Stomach (tissue), 8 donors: ENCODE measurements at regions not wholly inside any gene's neighbourhood (a gene's known extent, or its start where the extent isn't known, plus 50 kb on each side); places are given as distances from the start of the nearest gene placed in this dataset.
"Not testable (repeated sequence)": the region's sequence is repeated elsewhere in the genome, so short reads cannot be mapped to it uniquely, and the experiment has no call there.

ENCODE experiments used
- DNase-seq, 2 donors: peaks; one replicate each; pipeline versions ENCODE4 v3.0.0 to v3.0.0-alpha.2; 2013 to 2019
- H3K27ac ChIP-seq, 5 donors: fragments of 200-600 bp in 4 of 5; sonication (generic) in 4 of 5; one replicate each; pipeline ENCODE4 v1.5.1; 2013 to 2019; ENCODE audit warnings: mild to moderate bottlenecking in 1 of 5, moderate library complexity in 1 of 5
- H3K27me3 ChIP-seq, 3 donors: fragments of 200-600 bp; sonication (generic); one replicate each; pipeline ENCODE4 v1.5.1; 2017 to 2019; ENCODE audit warnings: mixed run types in 1 of 3
- H3K36me3 ChIP-seq, 4 donors: fragments of 200-600 bp; sonication (generic); 1 replicate in 3 of 4; 2 replicates in 1 of 4; pipeline ENCODE4 v1.5.1; 2016 to 2019
- H3K4me1 ChIP-seq, 4 donors: fragments of 200-600 bp; sonication (generic); one replicate each; pipeline ENCODE4 v1.5.1; 2016 to 2019
- H3K4me3 ChIP-seq, 4 donors: fragments of 200-600 bp; sonication (generic) in 3 of 4; one replicate each; pipeline ENCODE4 v1.5.1; 2016 to 2019; ENCODE audit warnings: mild to moderate bottlenecking in 1 of 4
- H3K9me3 ChIP-seq, 4 donors: fragments of 200-600 bp; sonication (generic); one replicate each; pipeline ENCODE4 v1.5.1; 2016 to 2019
- CTCF ChIP-seq, 7 experiments: fragments of 450-650 bp in 4 of 7; fragments of 200-600 bp in 3 of 7; sonication (generic) in 3 of 7; IDR thresholded peaks; one replicate each; pipeline ENCODE4 v1.5.1; 2016 to 2019; ENCODE audit warnings: antibody characterized with exemption in 7 of 7, control low read depth in 2 of 7, mild to moderate bottlenecking in 1 of 7
- EP300 ChIP-seq: sonication (generic); formaldehyde crosslinking; IDR thresholded peaks from one replicate; pipeline ENCODE4 v1.6.1; 2017; ENCODE audit warnings: antibody characterized with exemption
- POLR2A ChIP-seq, 4 donors: fragments of 450-650 bp; IDR thresholded peaks; one replicate each; pipeline ENCODE4 v1.6.1; 2016; ENCODE audit warnings: antibody characterized with exemption in 4 of 4, control low read depth in 2 of 4, mild to moderate bottlenecking in 1 of 4, moderate library complexity in 1 of 4
- POLR2AphosphoS5 ChIP-seq, 3 donors: sonication (generic); formaldehyde crosslinking; IDR thresholded peaks; one replicate each; pipeline ENCODE4 v1.6.1; 2016; ENCODE audit warnings: antibody characterized with exemption in 3 of 3
- WGBS, 5 donors: extraction: QIAGEN DNeasy Blood & Tissue Kit in 3 of 5; methylation state at CpG; one replicate each; pipeline versions ENCODE4 v1.1.5 to v1.1.7; 2013 to 2018; 5-methylcytosine and 5-hydroxymethylcytosine counted together
- intact Hi-C: fragments of 100-400 bp; cut with DNase I; formaldehyde crosslinking; loops from one replicate; pipeline ENCODE4 v1.15.1; 2023; ENCODE audit warnings: low total_unique reads
- donor health status: healthy with polysubstance abuse.
- donor health status: Bipolar disorder and iron deficiency.
- donor health status: healthy.

GRCh38 chr2:160825433-160825832, 331.8 kb upstream of the RBMS1 start:
- TF ChIP-seq EP300 (no peak), POLR2A (IDR thresholded peaks at IDR 0.05) (no peak), CTCF (IDR thresholded peaks at IDR 0.05) (no peak), POLR2AphosphoS5 (IDR thresholded peaks at IDR 0.05) (no peak)
- H3K4me3 ChIP-seq = no peak overlapping the region
- H3K9me3 ChIP-seq = peaks cover 6 to 26% (median 17%) of the 10 kb centered on the region in 4 donors
- no peak overlapping the region for H3K27ac ChIP-seq
- 80 to 98% (median 89%) methylated on average over 1 of the region's 1 CpG for WGBS, 5 donors
- no peaks in the 10 kb centered on the region for H3K27me3 ChIP-seq
- DNase-seq = no peak
- no peaks in the 10 kb centered on the region for H3K36me3 ChIP-seq
- no peaks in the 10 kb centered on the region for H3K4me1 ChIP-seq
- intact Hi-C loops = no loop called here

- TF ChIP-seq EP300 = no peak
- no peak for TF ChIP-seq POLR2AphosphoS5 (IDR thresholded peaks at IDR 0.05)
- TF ChIP-seq POLR2A (IDR thresholded peaks at IDR 0.05) = no peak
- no peak for TF ChIP-seq CTCF (IDR thresholded peaks at IDR 0.05)
- H3K9me3 ChIP-seq = peaks cover 6 to 26% (median 17%) of the 10 kb centered on the region in 4 donors
- H3K4me1 ChIP-seq = no peaks in the 10 kb centered on the region
- H3K27me3 ChIP-seq = no peaks in the 10 kb centered on the region
- H3K27ac ChIP-seq = no peak overlapping the region
- intact Hi-C loops = no loop called here
- DNase-seq = no peak
- no peak overlapping the region for H3K4me3 ChIP-seq
- no peaks in the 10 kb centered on the region for H3K36me3 ChIP-seq
These were observed 332.9 kb upstream of the RBMS1 start for GRCh38 chr2:160826496-160826895.

GRCh38 chr2:160828076-160828475, 332.2 kb upstream of the TANK start:
- 75 to 90% (median 84%) methylated on average over 3 of the region's 3 CpGs for WGBS, 5 donors
- intact Hi-C loops = no loop called here
- TF ChIP-seq EP300 (no peak), POLR2AphosphoS5 (IDR thresholded peaks at IDR 0.05) (no peak), CTCF (IDR thresholded peaks at IDR 0.05) (no peak), POLR2A (IDR thresholded peaks at IDR 0.05) (no peak)

GRCh38 chr2:160832381-160832780, 327.8 kb upstream of the TANK start:
- H3K9me3 ChIP-seq, DNase-seq, H3K4me1 ChIP-seq, H3K27ac ChIP-seq, H3K27me3 ChIP-seq, H3K4me3 ChIP-seq, intact Hi-C loops, H3K36me3 ChIP-seq: not testable (repeated sequence)
- 92 to 97% (median 96%) methylated on average over 5 of the region's 5 CpGs for WGBS, 5 donors

More at GRCh38 chr2:160828076-160828475, 332.2 kb upstream of the TANK start:
- Histone ChIP-seq H3K36me3 (no peaks in the 10 kb centered on the region), H3K9me3 (peaks cover 6 to 26% (median 17%) of the 10 kb centered on the region in 4 donors), H3K4me3 (no peak overlapping the region), H3K27ac (no peak overlapping the region), H3K27me3 (no peaks in the 10 kb centered on the region), H3K4me1 (no peaks in the 10 kb centered on the region)
- no peak for DNase-seq

GRCh38 chr2:160835166-160835565, 325.1 kb upstream of the TANK start:
- no peaks in the 10 kb centered on the region for H3K27me3 ChIP-seq
- TF ChIP-seq EP300 = no peak
- WGBS, 5 donors = 66 to 93% (median 74%) methylated on average over 2 of the region's 2 CpGs
- H3K4me3 ChIP-seq = no peak overlapping the region
- no peak for DNase-seq
- H3K9me3 ChIP-seq = no peaks in the 10 kb centered on the region
- H3K36me3 ChIP-seq = no peaks in the 10 kb centered on the region
- H3K27ac ChIP-seq = no peak overlapping the region
- intact Hi-C loops = no loop called here
- peaks cover 0 to 9% (median 0%) of the 10 kb centered on the region in 4 donors for H3K4me1 ChIP-seq
